ENCODE measurements at regions not wholly inside any gene's neighbourhood (a gene's known extent, or its start where the extent isn't known, plus 50 kb on each side); places are given as distances from the start of the nearest gene placed in this dataset.

GRCh38 chr11:87555101-87555500, 517.4 kb downstream of the TMEM135 start:
- TF ChIP-seq CTCF (conservative IDR thresholded peaks at IDR 0.05; ENCODE audit: low read depth, low read length) (no peak), EZH2 (IDR thresholded peaks at IDR 0.05; ENCODE audit: low read length, unreplicated experiment) (no peak)

Data from PC-3 (cell line).